ENCODE measurements at regions not wholly inside any gene's neighbourhood (a gene's known extent, or its start where the extent isn't known, plus 50 kb on each side); places are given as distances from the start of the nearest gene placed in this dataset.

- Histone ChIP-seq H3K9me3 (replicated peaks; ENCODE audit: control insufficient read depth, insufficient read depth, low read depth, low read length) (no peaks in the 10 kb centered on the region), H3K9ac (ENCODE audit: insufficient read depth in 1 of 2, low read depth in 2 of 2, low read length in 2 of 2) (no peak overlapping the region), H3K27me3 (ENCODE audit: control insufficient read depth in 2 of 2, insufficient read depth in 2 of 2, low read length in 2 of 2) (no peaks in the 10 kb centered on the region), H3K9me1 (ENCODE audit: control insufficient read depth, insufficient read depth, low read length) (no peaks in the 10 kb centered on the region), H3K27ac (ENCODE audit: extremely low read depth, low read depth, low read length) (no peak overlapping the region), H4K20me1 (replicated peaks; ENCODE audit: control insufficient read depth, insufficient read depth, low read length) (no peaks in the 10 kb centered on the region), H2AFZ (ENCODE audit: low read depth, low read length) (no peak overlapping the region), H3K79me2 (ENCODE audit: control insufficient read depth, insufficient read depth, low read length) (no peaks in the 10 kb centered on the region), H3K4me1 (replicated peaks in 1 of 2; ENCODE audit: control insufficient read depth in 2 of 2, insufficient read depth in 2 of 2, low read length in 2 of 2) (no peaks in the 10 kb centered on the region), H3K4me3 (no peak overlapping the region), H3K36me3 (ENCODE audit: control insufficient read depth, insufficient read depth, low read length) (no peaks in the 10 kb centered on the region), H3K4me2 (ENCODE audit: insufficient read depth, low read length) (no peak overlapping the region)
- no peak for TF ChIP-seq KAT7 (CRISPR knock-in tag; IDR thresholded peaks at IDR 0.05; ENCODE audit: borderline replicate concordance)
- TF ChIP-seq CTBP1 (IDR thresholded peaks at IDR 0.05; ENCODE audit: borderline replicate concordance): no peak
- no peak for TF ChIP-seq ZNF830 (CRISPR knock-in tag; IDR thresholded peaks at IDR 0.05)
- TF ChIP-seq CHD4 (IDR thresholded peaks at IDR 0.05; ENCODE audit: insufficient read depth, insufficient replicate concordance, low read depth, low read length, poor library complexity, severe bottlenecking): no peak
- TF ChIP-seq WHSC1 (IDR thresholded peaks at IDR 0.05; ENCODE audit: low read length): no peak
- TF ChIP-seq ZNF384 (IDR thresholded peaks at IDR 0.05; ENCODE audit: low read depth, low read length): no peak
- TF ChIP-seq NCOA4 (IDR thresholded peaks at IDR 0.05; ENCODE audit: partially characterized antibody): no peak
- TF ChIP-seq HMG20B (CRISPR knock-in tag; IDR thresholded peaks at IDR 0.05): no peak
- TF ChIP-seq MYNN (IDR thresholded peaks at IDR 0.05): no peak
- no peak for TF ChIP-seq MYNN (CRISPR knock-in tag; IDR thresholded peaks at IDR 0.05)
- TF ChIP-seq HMGN3 (IDR thresholded peaks at IDR 0.05; ENCODE audit: borderline replicate concordance, extremely low read depth, insufficient read length, low read depth, low read length): no peak
- CTCF ChIA-PET (ENCODE audit: low intra/inter-chr PET ratio): no interaction called here
- BruUV-seq (replicated peaks): no TSS peak
- in situ Hi-C loops (cut with MboI): no loop called here
- WGBS (ENCODE audit: insufficient coverage, low coverage, missing lambda C conversion rate): 0% methylated on average over 3 of the region's 3 CpGs
- no peak for DNase-seq (ENCODE audit: extremely low read depth in 1 of 4, low spot score in 3 of 4)
- POLR2A ChIA-PET: no interaction called here
- intact Hi-C loops (cut with micrococcal nuclease): no loop called here
- no peak for FAIRE-seq
- no peak for ATAC-seq
Measured at GRCh38 chr6:74050921-74051320, 354.9 kb downstream of the CD109 start.

Measured in K562 (cell line).